Stimulated activated CD8-positive, alpha-beta memory T cell treated with anti-CD3 and anti-CD28 coated beads, Interleukin-12 subunit alpha, Interleukin-12 subunit beta, amount 100 ng/mL, for 1 hour (primary cell): ENCODE measurements at regions not wholly inside any gene's neighbourhood (a gene's known extent, or its start where the extent isn't known, plus 50 kb on each side); places are given as distances from the start of the nearest gene placed in this dataset.

Experiments used
- DNase-seq: peaks from one replicate; pipeline ENCODE4 v3.0.0-alpha.2; 2020; ENCODE audit warnings: low read depth

DNA sequence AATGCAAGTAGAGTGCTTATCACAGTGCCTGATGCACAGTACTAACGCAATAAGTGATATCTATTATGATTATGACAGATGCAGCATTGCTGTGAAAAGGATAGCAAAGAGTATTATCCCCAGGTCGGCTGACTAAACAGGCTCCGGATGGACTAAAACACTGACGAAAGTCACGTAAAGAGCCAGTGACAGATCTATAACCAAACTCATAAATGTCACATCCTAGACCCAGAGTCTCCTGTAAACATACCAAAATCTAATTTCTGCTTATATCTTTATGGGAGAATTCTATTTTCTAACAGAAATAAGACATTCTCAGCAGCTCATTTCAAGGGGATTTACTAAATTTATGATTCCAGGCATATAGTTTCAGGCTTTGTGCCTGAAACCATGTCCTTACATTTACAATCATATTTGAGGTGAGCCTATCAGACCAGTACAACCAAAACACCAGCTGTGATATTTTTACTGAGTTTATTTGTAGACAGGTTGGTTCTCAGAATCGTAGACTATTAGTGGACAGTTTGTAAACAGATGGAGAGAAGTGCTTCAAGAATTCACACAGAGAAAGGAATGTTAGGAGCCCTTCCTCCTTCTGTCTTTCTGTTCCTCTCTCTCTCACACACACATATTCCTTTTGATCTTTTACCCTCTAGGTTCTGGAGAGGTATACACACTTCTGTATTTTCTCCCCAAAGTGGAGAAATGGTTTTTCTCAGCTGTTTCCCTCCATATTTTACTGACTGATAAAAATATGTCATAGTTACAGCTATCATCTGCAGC lies 52.4 kb upstream of the WDR26 start:
- DNase-seq = no peak

DNA sequence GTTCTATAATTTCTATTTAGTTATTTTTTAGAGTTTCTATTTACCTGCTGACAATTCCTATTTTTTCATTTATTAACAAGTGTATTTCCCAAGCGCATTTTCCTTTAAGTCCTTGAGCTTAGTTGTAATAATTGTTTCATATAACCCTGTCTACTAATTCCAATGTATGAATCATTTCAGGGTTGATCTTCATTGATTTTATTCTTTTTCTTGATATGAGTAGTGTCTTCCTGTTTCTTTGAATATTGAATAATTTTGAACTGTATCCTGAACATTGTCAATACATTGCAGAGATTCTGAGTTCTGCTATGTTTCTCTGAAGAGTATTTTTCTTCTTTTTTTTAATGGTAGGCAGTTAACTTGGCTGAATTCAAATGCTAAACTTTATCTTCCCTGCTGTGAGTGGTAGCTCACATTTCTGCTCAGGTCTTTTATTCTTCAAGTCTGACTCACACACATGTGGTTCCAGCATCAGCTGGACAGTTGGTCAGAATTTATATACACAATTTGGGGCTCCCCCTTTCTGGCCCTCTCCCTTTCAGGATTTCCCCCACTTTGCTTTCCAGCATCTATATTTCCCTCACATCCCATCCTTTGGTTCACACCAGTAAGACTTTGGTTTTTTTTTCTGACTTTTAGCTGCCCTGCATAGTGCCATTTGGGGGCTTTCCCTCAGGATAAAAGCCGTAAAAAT lies 54.4 kb upstream of the WDR26 start:
- DNase-seq = no peak

DNA sequence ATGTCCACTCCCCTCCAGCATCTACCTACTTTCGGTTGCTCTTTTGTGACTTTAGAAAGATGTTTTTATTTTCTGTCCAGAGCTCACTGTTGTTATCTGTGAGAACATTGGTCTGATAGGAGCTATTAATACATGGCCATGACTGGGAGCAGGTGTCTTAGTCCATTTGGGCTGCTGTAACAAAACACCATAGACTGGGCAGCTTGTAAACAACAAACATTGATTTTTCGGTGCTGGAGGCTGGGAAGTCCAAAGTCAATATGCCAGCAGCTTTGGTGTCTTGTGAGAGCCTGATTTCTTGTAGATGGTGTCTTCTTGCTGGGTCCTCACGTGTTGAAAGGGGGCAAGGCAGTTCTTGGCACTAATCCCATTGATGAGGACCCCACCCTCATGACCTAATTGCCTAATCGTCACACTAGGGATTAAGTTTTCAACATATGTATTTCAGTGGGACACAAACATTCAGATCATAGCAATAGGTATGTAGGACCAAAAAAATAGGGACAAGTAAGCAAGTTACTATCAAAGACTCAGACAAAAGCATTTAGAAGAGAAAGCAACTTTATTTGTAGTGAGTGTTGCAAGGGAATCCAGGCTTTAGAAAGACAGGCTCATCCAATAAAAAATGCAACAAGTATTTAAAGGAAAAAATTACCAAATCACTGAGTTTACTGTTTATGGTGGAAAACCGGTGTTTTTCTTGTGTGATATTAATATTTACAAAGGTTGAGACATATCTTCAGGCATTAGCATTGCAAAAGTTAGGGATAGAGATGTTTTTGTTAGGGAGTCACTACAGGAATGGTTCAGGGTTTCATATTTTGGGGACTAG lies 55.2 kb upstream of the WDR26 start:
- no peak for DNase-seq

DNA sequence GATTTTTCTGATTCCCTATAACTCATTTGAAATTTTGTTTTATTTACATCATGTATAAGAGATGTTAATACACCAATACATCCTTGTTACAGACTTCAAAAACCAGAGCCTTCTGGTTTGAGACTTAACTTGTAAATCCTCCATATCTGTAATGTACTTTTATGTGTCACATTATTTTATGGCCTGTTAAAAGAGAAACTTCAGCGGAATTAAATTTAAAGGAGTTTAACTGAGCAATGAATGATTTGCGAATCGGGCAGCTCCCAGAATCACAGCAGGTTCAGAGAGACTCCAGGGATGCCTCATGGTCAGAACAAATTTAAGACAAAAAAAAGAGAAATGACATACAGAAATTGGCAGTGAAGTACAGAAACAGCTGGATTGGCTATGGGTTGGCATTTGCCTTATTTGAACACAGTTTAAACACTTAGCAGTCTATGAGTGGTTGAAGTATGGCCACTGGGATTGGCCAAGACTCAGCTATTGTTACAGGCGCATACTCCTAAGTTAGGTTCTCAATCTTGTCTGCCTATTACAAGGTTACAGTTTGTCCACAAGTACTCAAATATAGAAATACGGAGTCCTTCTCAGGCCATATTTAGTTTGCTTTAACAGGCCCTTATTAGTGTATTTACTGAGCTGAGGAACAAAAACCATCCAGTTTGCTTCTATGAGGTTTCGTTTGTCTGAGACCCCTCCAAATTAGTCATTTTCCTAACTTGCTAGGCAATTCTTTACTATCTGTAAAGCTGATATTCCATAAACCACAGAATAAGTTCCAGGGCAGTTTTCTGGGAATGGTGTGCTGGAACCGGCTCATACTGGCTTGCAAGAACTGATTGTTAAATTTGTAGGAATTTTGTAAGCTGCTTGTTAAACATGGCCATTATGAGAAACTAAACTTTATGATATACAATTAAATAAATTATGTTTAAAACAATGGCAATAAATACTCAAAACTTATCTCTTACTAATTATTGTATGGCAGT lies 56.2 kb upstream of the WDR26 start:
- DNase-seq = no peak

DNA sequence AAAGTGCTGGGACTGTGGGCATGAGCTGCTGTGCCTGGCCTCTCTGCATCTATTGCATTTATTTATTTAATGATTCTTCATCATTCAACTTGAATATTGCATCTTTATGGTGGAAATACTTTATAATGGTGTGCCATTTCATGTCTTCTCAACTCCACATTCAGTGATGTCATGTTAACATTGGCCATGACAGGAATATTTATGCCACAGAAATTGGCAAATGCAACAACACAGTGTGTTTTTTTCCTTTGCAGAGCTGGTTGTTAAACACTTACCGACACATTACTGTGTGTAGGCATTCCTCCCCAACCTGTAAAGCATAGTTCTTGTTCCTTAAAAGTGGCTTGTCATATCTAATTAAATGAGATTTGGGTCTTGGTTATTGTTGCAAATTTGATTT lies 57.4 kb upstream of the WDR26 start:
- no peak for DNase-seq

DNA sequence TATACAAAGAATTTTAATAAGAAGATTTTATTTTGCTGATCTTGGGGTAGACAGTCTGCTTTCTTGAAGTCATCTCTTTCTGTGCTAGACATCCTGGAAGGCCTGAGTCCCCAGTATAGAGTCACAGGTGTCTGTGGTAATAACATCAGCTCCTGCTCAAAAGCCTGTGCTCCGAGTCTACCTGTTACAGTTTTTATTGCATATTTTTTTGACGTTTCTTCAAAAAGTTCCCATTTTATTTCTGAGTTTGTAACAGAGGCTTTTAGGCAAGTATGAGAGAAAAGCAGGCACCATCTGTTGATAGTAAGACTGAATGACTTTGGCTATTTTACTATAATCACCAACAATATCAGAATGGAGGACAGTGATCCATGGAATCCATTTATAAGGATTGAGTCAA lies 58.0 kb upstream of the WDR26 start:
- no peak for DNase-seq

DNA sequence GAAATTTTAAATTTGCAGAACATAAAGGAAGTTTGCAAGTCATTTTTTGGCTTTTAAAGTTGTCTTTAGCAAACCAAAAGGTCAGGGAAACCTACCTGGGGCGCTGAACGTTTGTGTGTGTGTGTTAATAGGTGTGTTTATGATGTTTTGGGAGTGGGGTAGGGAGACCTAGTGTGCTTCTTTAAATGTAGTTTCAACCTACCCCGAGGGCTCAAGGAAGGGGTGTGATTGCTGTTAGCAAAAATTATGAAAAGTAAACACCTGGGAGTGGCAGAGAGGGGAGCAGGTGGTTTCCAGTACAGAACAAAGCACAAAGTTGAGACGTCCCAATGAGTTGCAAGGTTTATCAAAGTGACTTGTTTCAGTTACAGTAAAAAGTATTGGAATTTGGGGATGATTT lies 58.7 kb upstream of the WDR26 start:
- no peak for DNase-seq

DNA sequence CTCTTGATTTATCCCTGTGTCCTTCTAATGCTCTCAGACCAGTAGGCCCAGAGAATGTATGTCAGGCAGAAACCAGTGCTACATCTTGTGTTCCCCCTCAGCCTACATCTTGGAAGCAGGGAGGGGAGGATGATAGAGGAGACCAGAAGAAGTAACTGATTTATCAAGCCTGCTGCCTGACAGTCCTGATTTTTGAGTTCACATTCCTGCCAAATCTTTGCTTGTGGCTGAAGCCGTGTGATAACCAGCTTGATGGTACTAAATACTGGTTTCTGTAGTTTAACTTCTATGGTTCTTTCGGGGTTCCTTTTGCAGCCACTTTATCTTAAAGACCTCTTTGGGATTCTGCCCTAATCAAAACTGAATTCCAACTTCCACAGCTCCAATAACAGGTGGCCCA lies 59.7 kb upstream of the WDR26 start:
- DNase-seq = no peak

DNA sequence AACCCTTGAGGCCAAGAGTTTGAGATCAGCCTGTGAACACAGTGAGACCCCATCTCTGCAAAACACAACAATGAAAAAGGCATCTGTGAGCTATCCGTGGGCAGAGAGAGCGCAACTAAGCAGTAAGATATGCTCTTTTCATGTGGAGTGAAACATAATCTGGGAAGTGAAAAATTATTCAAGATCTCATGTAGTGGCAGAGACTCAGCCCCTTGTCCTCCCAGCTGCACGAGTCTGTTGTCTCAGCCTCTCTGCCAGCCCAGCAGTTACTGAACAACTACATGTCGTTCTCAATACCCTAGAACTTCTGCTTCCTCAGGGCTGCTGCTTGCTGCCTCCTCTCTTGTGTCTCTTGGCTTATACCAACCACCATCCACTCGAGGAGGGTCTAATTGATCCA lies 61.3 kb upstream of the WDR26 start:
- DNase-seq = no peak

DNA sequence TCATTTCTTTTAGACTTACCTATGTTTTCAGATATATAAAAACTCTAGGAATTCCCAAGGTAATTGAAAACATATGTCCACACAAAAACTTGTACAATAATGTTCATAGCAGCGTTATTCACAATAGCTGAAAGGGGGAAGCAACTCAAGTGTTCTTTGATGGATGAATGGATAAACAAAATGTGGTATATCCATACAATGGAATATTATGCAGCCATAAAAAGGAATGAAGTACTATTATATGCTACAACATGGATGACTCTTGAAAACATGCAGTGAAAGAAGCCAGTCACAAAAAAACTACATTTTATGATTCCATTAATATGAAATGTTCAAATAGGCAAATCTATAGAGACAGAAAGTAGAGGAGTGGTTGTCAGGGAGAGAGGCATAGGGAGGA lies 62.2 kb upstream of the WDR26 start:
- no peak for DNase-seq

DNA sequence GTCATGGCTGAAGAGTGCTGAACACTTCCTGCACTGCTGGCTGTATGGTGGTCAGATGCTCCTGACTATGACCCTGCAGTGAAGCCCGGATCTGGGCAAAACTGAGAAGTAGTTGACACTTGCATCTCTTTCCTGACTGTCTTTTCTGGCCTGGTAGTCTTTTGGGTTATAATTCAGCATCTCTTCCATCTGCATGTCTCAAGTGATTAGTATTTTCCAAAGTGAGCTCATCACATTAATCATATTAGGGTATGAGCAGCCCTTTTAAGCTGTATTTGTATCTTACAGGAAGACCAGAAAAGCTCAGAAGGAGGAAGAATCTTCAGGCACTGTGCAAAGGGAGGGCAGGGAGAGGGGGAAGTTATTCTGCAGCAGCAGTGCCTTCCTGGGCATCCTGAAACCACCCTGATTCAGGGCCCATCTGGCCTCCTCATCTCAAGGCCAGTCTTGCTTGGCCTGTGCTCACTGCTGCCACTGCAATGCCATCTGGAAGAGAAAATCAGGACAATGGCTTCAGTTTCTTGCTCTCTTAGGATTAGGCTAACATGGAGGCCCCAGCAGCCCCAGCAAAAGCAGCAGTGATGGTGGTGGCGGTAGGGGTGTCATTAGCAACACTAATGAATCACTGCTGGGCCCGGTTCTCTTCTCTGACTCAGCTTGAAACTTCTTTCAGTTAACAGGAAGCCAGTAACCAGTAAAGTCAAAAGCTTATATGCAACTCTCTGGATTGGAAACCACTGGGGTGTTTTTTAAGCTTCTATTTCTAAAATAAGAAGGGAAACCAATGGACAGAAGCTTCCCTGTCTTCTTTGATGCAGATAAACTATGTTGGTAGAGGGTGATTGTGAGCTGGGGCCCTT lies 63.3 kb upstream of the WDR26 start:
- DNase-seq = peak; percentile 25

DNA sequence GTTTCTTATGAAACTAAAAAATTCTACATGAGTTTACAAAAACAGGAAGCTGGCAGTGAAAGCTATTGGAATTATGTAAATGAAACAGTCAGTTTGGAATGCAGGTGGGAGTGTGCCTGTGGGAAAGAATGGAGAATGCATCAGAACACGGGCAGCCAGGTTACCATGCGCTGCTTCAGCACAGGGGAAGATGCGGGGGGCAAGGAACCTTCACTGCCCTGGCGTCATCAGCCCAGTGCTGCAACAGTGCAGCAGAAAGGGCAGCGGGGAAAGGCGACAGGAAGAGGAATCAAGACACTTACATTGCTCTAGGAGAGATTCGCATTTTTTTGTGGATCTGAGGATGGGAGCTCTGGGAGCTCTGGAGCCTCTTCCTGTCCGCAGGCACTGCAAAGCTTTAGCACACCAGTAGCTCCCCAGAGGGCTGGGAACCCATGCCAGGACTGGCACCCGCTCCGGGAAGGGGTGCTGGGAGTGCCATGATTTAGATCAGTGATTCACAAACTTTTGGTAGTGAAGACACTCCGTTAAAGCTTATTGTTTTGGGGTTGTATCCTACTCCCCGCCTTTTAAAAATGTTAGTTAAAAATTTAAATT lies 64.1 kb upstream of the WDR26 start:
- no peak for DNase-seq

DNA sequence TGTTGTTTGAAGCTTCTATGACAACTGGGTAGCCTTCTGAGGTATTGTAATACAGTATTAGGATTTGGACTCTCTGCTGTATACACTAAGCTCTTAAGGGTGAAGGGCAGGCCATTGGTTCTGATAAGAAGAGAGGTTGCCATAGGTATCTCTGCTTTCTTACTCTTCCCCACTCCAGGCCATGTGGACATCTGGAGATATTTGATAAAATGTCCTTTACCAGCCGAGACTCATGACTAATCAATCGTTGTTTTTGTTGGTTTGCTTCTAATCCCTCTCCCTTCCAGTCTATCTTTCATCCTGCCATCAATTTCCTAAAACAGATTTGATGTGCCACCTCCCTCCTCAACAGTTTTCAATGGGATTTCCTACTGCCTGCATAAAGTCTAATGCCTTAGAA lies 64.6 kb upstream of the WDR26 start:
- DNase-seq = no peak

DNA sequence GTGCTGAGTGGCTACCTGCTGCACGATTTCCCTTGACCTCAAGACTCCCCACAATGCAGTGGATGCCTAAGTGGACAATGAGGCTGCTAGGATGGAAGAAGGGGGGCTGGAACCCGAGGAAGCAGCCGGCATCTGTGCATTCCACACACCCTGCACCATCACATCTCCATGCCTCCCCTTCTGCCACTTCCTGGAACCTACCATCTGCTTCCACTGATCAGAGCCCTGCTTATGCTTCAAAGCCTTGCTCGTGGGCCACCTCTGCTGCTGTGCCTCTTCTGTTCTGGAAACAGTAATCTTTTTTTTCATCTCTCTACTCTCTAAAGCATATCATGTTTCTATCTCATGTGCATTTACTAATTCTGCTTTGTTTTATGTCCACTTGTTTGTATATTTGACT lies 66.2 kb upstream of the WDR26 start:
- no peak for DNase-seq

DNA sequence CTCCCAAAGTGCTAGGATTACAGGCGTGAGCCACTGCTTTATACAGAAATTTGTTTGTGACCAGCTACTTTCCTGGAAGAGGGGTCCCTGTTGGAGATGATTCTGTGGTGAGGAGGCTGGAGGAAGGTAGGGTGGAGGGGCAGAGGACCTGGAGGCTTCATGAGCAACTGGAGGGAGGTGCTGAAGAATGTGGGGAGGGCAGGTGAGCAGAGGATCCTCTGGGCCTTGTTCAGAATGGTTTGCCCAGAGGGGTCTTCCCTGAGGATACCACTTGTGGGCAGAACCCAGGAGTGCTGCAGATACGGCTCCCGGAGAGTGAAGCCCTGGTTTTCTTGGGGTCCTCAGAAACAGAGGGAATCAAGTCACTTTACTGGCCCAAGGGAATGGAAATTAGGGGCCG lies 67.2 kb upstream of the WDR26 start:
- DNase-seq = no peak

DNA sequence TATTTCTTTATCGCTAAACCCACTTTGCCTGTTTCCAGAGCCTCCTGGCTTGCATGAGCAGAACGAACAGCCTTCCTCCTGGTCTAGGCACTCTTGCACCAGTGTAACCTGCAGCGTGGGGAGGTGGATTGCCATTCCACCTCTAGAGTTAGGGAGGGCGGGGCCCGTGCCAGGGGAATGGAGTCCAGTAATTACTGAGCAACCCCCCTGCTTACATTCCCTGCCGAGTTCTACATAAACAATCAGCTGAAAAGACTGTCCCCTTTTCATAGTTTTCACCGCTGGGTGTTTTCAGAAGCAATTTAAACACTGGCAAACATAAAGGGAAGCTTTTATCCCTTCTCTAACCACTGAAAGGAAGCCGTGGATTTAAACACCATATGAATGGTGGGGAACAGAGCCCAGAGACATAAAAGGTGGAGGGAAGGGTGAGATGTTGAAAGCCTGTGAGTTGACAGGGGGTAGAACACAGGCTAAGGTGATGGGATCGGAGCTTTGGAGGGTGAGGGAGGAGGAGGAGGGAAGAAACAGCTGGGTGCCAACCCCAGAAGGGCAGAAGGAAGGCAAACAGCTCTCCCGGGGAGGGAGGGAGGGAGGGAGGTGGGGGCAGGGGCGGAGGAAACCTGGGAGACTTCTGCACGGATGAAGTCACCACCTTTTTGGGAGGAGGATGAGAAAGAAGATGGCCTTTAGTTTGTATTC lies 68.0 kb upstream of the WDR26 start:
- DNase-seq = no peak

DNA sequence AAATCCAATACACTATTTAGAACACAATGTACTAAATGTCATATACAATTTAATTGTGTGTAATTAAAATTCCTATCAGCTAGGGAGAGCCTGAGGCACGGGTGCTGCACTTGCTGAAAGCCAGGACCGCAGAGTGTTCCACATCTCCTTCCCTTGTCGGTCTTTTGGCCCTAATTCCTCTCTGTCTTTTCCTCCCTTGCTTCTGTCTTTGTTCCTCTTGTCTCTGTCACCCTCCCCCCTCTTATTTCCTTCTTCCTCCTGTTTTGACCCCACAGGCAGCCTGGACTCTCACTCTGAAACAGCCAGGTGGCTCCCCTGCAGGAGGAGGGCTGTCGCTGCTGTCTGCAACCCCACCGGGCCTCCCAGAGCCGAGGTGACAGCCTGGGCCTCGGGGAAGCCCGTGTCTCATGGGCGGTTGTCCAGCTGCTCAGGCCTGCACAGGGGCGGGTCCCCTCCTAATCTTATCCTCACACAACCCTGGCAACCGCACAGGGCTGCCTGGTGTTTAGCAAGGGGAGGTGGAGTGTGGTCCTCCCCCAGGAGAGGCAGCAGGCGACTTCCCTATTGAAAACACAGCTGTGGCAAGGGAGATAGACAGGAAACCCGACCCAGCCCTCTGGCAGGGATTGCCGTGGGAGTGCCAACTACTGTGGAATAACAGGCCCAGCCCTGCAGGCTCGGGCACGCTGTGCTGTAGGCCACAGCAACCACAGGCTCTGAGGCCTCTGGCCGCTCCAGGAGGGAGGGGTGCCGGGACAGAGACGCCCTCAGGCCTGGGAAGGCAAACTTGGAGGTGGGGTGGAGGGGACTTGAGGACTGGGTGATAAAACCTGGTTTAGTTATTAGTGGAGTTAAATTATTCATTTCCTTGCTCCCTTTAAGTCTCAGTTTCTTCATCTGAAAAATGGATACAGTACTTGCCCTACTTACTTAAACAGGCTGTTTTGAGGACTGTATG lies 68.8 kb upstream of the WDR26 start:
- no peak for DNase-seq

DNA sequence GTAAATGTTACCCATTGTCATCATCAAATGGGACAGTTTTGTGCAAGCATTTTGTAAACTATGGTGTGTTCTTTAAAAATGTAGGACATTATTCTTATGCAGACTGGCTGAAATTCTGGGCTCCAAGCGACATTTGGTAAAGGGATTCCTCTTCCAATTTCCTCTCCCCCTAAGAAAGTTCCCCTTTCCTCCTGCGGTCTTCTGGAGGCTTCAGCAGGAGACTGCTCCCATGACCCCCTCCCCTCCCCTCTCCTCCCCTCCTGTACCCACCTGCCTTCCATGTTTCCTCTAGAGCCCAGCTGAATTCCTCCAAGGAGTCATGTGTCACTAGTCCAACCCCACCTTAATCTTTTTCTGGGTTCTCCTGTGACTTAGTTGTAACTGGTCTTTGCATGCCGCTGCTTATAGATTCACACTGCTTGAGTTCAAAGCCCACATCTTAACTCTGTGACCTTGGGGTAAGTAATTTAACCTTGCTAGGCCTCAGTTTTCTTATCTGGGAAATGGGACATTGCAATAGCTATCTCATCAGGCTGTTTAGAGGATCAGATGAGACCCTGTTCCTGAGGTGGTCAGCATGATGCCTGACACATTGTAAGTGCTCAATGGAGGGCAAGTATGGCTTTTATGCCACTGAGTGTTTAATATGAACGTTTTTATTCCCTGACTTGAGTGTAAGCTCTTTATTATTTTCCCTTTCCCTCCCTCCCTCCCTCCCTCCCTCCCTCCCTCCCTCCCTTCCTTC lies 69.9 kb upstream of the WDR26 start:
- DNase-seq = no peak
